HG03354 (cell line): ENCODE measurements at regions not wholly inside any gene's neighbourhood (a gene's known extent, or its start where the extent isn't known, plus 50 kb on each side); places are given as distances from the start of the nearest gene placed in this dataset.

Source experiments
- ATAC-seq: cut with Tn5 transposase; IDR thresholded peaks from one replicate; pipeline ENCODE4 v1.9.1; 2021; ENCODE audit warnings: mild to moderate bottlenecking; ENCODE audit not compliant: unreplicated experiment, poor library complexity, severe bottlenecking

GRCh38 chr5:93892481-93892880 lies 151.1 kb upstream of the POU5F2 start:
- no peak for ATAC-seq

- no peak for ATAC-seq
These were observed 150.4 kb upstream of the POU5F2 start for GRCh38 chr5:93891491-93892480.

- ATAC-seq: no peak
These were observed 149.3 kb upstream of the POU5F2 start for GRCh38 chr5:93890657-93891056.

DNA sequence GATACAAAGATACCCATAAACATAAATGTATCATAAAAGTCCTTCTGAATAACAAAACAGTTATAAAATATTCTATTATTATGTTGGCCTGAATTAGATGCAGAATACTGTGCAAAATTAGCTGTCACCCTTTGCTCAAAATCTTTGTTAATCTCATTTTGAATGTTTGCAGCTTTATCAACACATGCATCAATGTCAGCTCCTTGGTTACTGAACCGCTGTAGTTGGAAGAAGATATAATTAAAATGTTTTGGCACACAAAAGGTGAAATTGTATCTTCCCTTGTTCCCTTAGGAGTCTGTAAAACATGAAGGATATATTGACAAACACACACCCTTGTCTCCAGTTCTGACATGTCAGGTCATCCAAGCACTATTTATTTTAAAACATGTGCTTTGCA lies 146.3 kb upstream of the POU5F2 start:
- ATAC-seq: no peak

DNA sequence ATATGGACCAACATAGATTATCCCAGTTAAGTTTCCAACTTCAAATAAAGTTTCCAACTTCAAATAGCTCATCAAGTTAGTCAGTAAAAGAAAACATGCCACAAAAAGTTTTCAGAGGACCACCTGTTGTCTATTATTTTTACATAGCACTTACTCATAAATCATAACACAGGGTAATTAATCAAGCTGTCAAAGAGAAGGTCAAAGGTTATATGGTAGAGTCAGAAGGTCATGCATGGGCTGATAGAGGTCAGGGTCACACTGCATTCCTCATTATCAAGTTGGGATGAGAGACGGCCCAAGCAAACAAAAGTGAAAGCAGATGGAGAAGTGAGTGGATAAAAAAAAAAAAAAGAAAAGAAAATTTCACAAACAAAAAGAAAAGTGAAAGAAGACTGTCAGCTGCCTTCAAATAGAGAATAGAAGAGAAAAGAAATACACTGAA lies 145.5 kb upstream of the POU5F2 start:
- peak; percentile 42 for ATAC-seq

GRCh38 chr5:93886098-93886806 lies 144.9 kb upstream of the POU5F2 start:
- peak; percentile 6 for ATAC-seq

DNA sequence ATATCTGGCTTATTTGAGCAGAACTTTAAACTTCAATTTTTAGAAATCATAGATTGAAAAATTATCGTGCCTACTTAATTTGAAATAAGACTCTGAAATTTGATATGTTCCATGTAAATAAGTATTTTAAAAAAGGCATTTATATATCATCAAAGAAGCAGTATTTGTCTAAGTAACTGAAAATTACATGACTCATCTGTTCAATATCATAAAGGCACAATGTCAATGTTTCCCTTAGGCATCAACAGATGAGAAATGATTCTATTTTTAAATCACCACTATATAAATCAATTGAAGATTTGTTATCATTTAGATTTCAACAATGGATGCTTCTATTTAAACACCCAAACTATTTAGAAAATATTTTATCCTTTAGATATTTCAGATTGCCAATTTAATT lies 142.9 kb upstream of the POU5F2 start:
- no peak for ATAC-seq

DNA sequence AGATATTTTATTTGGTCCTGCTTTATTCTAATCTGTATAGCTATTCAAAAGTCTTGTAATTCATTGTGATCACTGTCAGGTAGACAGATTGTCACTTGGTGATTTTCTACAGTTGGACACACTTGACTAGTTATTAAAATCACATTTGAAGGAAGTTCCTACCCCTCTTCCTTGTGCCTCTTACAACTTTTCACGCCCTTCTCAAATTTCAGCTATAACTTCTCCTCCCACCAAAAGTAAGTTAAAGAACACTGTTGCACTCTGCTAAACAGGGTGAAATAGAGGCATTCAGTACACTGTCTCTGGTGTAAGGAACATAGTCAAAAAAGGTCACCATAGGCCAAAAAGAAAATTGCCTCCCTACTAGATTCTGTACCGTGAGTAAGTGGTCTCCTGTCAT lies 142.1 kb upstream of the POU5F2 start:
- no peak for ATAC-seq

DNA sequence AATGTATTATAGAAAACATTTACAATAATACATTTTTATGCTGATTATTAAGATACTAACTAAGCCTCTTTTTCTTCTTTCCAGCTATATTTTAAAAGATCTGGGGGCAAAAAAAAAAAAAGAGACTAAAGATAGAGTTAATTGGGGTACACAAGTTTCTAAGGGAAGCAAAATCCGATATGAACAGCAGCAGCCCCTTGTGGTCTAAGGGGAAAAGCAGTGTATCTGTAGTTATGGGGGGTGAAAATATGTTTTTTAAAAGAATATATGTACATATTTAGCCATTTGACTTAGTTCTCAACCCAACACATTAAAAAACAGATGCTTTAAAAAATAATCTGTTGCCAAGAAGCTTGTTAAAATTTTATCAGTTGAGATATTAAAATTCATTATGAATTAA lies 134.3 kb upstream of the POU5F2 start:
- ATAC-seq: no peak

GRCh38 chr5:93874491-93874890 lies 133.1 kb upstream of the POU5F2 start:
- ATAC-seq: peak; percentile 74

GRCh38 chr5:93874080-93874479 lies 132.7 kb upstream of the POU5F2 start:
- peak; percentile 74 for ATAC-seq

GRCh38 chr5:93873211-93873736 lies 131.9 kb upstream of the POU5F2 start:
- no peak for ATAC-seq

- ATAC-seq: no peak
These were observed 129.2 kb upstream of the POU5F2 start for GRCh38 chr5:93870649-93871048.

DNA sequence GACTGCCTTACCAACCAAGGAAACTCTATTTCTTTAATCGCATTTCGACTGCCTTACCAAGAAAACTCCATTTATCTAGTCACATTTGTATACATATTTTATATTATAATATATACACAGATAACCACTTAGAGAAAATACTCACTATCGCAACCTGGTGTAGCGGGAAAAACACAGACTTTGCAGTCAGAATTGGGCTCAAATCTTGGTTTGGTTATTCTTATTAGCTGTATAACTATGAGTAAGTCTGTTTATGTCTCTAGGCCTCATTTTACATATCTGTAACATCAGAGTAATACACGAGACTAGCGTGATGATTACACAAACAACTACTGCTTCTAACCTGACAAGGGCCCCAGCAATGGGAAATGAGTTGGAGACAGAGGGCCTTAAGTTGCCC lies 127.5 kb upstream of the POU5F2 start:
- no peak for ATAC-seq

DNA sequence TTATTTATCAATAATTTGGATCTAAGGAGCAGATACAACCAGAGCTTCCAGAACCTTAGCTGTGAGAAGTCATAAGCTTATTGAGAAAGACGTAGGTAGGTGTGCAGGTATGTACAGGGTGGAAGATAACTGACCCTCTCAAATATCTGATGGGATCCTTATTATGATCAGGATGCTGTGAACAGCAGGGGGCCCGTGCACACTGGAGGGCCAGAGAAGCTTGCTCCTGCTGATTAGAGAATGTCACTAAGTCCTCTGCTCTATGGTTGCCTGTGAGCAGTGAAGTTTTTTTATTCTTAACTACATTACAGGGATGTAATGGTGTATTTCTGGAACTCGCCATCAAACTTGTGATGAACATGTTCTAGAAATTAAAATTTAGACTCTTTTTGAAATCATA lies 108.9 kb upstream of the POU5F2 start:
- ATAC-seq: no peak

DNA sequence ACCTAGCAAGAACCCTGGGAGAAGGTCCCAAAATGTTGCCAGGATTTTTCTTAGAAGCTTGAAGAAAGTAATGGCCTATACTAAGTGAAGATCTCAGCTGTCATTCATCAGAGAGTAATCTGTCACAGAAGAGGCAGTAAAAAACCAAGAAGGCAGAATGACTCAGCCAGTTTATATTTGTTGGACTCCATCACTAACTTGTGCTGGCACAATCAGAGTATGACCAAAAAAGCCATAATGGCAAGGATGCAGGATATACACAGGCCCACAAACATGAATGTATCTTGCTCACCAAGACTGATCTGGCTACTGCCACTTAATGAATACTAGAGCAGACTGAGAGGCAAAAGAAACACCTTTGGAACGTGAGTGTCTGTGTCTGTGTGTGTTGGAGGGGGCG lies 104.0 kb upstream of the POU5F2 start:
- no peak for ATAC-seq

- ATAC-seq: no peak
These were observed 90.0 kb upstream of the POU5F2 start for GRCh38 chr5:93831449-93831848.

- no peak for ATAC-seq
These were observed 89.5 kb upstream of the POU5F2 start for GRCh38 chr5:93830893-93831292.

- ATAC-seq: no peak
These were observed 87.9 kb upstream of the POU5F2 start for GRCh38 chr5:93829346-93829745.

DNA sequence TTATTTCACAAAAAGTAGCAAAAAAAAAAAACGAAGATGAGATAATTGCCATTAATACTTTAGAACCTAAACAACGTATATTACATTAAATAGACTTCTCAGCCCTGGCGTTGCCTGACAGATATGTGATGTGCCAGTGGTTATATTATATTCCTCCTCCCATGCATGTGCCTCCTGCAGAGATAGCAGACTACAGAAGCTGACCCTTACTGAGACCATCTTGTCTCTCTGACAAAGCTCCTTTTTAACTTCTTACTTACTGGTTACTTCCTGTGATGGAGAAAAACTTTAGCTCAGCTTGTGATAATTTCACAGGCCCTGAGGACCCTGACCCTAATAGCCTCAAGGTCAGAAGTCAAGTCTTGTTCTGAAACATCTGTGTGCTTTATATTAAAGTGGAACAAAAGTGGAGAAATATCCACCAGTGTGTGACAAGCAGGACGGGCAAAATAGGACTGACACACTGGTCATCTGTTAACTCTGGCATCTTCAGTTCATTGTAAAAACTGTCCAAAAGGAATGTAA lies 80.6 kb upstream of the POU5F2 start:
- no peak for ATAC-seq
